GM19463 (cell line): ENCODE measurements at regions not wholly inside any gene's neighbourhood (a gene's known extent, or its start where the extent isn't known, plus 50 kb on each side); places are given as distances from the start of the nearest gene placed in this dataset.

Experiments used
- ATAC-seq: cut with Tn5 transposase; IDR thresholded peaks from one replicate; pipeline ENCODE4 v1.9.1; 2021; ENCODE audit warnings: mild to moderate bottlenecking, moderate library complexity; ENCODE audit not compliant: unreplicated experiment

- no peak for ATAC-seq
Observed at GRCh38 chr14:56918849-56919574, 108.7 kb upstream of the OTX2 start.

GRCh38 chr14:56905282-56905681, 95.0 kb upstream of the OTX2 start:
- no peak for ATAC-seq

- no peak for ATAC-seq
Observed at GRCh38 chr14:56903304-56903969, 93.2 kb upstream of the OTX2 start.

- no peak for ATAC-seq
Observed at GRCh38 chr14:56902385-56902784, 92.1 kb upstream of the OTX2 start.

DNA sequence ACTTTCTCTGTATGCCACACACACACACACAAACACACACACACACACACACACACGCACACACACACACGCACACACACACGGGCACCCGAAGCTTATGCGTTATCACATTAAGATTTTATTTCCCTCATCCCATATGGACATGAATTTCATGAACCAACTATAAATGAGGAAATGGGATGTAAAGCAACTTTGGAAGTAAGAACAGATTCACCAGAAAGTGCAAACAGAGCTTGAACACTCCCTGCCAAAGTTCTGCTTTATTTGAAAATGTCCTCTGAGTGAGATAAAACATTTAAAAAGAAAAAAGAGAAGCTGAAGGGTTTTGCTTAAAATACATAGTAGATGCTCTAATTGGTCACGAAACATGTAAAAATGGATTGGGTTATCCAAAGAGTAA, 90.4 kb upstream of the OTX2 start:
- ATAC-seq, result no peak

- ATAC-seq, result no peak
Observed at GRCh38 chr14:56899829-56900228, 89.5 kb upstream of the OTX2 start.

GRCh38 chr14:56896922-56897321, 86.6 kb upstream of the OTX2 start:
- no peak for ATAC-seq

DNA sequence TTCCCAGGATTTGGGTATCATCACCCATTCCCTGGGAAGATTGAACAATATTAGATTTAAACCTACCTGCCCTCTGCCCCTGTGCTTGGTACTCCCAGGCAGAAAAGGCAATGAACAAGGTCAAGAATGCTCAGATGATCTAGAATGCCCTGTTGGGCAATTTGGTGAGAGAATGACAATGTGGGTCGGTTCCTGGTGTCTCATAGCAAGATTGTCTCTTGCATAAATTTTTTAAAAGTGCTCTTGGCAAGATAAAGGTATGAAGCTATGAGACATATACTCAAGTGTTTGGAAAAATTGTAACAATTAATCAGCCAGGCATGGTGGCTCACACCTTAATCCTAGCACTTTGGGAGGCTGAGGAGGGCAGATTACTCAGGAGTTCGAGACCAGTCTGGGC, 86.0 kb upstream of the OTX2 start:
- ATAC-seq, result no peak

DNA sequence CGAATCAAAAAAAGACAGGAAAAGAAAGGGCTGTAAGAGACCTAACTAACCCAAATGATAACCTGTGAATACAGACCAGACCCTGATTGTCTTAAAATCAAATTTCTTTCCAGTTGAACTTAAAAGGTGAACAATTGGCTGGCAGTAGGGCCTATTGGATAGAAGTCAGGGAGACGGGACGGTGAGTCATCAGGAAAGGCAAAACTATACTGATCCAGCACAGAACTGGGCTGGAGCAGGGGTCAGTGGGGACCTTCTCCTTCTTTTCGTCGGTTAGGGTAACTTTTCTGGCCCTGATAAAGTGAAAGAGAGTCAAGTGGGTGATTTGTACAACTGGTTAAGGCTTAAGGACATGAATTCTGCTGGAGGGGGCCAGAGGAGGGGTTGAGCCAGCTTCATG, 84.9 kb upstream of the OTX2 start:
- ATAC-seq, result no peak

DNA sequence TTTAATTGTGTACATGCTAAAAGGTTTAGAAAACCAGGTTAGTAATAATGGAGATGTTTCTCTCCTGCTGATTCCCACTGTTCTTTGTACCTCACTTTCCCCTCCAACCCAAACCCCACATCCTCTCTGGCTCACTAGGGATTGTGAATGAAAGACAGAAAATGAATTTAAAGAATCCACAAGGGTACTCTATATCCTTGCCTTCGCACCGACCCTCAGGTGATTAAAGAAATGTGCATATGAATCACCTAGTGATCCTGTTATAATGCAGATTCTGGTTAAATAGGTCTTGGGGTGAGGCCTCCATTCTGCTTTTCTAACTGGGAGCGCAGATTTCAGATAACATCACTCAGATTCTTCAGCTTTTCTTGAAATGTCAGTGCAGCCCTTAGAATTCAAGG, 84.3 kb upstream of the OTX2 start:
- no peak for ATAC-seq

DNA sequence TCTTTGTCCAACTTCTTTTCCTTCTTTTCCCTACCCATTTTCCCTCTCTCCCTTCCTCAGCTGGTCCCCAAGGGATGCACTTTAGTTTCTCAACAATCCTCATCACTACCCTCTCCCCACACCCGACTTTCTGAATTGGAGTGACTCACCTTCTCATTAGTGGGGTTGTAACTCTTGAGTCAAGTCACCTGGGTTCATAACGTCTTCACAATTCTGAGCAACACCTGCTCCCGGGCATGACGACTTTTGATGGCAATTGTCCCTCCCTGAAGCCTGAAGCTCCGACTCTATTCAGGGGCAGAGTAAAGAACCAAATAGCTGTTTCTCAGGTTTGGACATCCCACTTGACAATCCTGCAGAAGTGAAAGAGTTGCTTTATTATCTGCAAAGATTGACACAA, 82.7 kb upstream of the OTX2 start:
- no peak for ATAC-seq

GRCh38 chr14:56891226-56891625, 80.9 kb upstream of the OTX2 start:
- no peak for ATAC-seq

DNA sequence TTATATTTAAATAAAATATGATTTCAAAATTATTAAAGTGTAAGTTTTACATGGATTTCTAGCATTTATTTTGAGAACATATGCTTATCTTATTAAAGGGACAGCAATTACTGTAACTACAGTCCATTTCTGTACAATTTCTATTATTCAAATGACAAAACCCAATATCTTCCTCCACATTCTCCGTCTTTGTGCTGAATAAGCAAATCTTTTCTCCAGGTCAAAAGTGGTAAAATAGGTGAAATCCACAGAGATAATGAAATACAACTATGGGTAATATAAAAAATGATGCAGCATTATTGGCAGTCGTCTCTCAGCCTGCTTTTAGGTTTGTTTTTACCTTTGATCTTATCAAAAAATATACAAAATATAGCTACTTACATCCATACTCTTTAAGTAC, 79.4 kb upstream of the OTX2 start:
- no peak for ATAC-seq

DNA sequence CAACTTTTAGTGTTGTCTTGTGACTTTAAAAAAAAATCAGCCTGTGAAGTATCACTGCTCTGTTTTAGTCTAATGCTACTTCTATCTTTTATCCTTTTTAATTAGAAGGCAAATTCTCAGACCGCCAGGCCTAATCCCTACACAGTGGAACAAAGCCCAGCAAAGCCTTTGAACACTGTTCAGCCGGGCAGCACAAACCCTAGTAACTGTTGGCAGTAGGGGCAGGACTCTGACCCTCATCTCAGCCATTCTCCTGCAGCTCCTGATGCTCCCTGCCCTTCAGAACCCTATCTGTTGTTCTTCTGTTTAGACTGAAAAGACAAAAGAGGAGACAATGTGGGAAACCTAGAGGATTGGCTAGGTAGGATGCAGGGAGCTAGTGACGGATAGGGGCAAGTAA, 78.0 kb upstream of the OTX2 start:
- ATAC-seq, result no peak

GRCh38 chr14:56887216-56887615, 76.9 kb upstream of the OTX2 start:
- no peak for ATAC-seq

- no peak for ATAC-seq
Observed at GRCh38 chr14:56886471-56887062, 76.3 kb upstream of the OTX2 start.

- ATAC-seq, result no peak
Observed at GRCh38 chr14:56885825-56886224, 75.5 kb upstream of the OTX2 start.

- no peak for ATAC-seq
Observed at GRCh38 chr14:56884617-56885016, 74.3 kb upstream of the OTX2 start.

- no peak for ATAC-seq
Observed at GRCh38 chr14:56881181-56881580, 70.9 kb upstream of the OTX2 start.

GRCh38 chr14:56878766-56879165, 68.5 kb upstream of the OTX2 start:
- no peak for ATAC-seq

DNA sequence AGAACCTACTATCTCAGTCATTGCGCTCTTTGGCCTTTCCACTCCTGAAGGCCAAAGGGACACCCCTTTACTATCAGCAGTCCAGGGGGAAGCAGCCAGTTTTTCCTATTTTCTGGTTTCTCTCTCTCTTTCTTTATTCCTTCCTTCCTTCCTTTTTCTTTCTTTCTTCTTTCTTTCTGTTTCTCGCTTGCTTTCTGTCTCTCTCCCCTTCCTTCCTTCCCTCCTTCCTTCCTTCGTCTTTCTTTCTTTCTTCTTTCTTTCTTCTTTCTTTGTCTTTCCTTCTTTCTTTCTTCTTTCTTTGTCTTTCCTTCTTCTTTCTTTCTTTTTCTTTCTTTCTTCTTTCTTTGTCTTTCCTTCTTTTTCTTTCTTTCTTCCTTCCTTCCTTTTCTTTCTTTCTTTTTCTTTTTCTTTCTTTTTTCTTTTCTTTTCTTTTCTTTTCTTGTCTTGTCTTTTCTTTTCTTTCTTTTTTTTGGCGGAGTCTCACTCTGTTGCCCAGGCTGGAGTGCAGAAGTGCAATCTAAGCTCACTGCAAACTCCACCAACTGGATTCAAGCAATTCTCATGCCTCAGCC, 64.9 kb upstream of the OTX2 start:
- no peak for ATAC-seq

GRCh38 chr14:56874375-56874774, 64.1 kb upstream of the OTX2 start:
- no peak for ATAC-seq
